NOMO-1 (cell line): ENCODE measurements at regions not wholly inside any gene's neighbourhood (a gene's known extent, or its start where the extent isn't known, plus 50 kb on each side); places are given as distances from the start of the nearest gene placed in this dataset.

Experiments used
- DNase-seq, 2 experiments: peaks; one replicate each; lab custom pipeline; 2025; ENCODE audit not compliant: unreplicated experiment in 2 of 2; lab: John Stamatoyannopoulos, UW

- DNase-seq, result no peak
These were observed 55.6 kb upstream of the BCL2L14 start for GRCh38 chr12:12015073-12015685.

- DNase-seq, result no peak
These were observed 54.2 kb upstream of the BCL2L14 start for GRCh38 chr12:12016284-12017100.

GRCh38 chr12:12017135-12017581, 53.6 kb upstream of the BCL2L14 start:
- DNase-seq, result no peak

- no peak for DNase-seq
These were observed 52.9 kb upstream of the BCL2L14 start for GRCh38 chr12:12017798-12018197.

- no peak for DNase-seq
These were observed 52.3 kb upstream of the BCL2L14 start for GRCh38 chr12:12018454-12018853.

GRCh38 chr12:12019881-12020280, 50.9 kb upstream of the BCL2L14 start:
- DNase-seq, result no peak

GRCh38 chr12:12020762-12021161, 50.0 kb upstream of the BCL2L14 start:
- no peak for DNase-seq
